HG03060 (cell line): ENCODE measurements at regions not wholly inside any gene's neighbourhood (a gene's known extent, or its start where the extent isn't known, plus 50 kb on each side); places are given as distances from the start of the nearest gene placed in this dataset.

Source experiments
- ATAC-seq: cut with Tn5 transposase; IDR thresholded peaks from one replicate; pipeline ENCODE4 v1.9.1; 2021; ENCODE audit warnings: low read depth, moderate number of reproducible peaks; ENCODE audit not compliant: unreplicated experiment

DNA sequence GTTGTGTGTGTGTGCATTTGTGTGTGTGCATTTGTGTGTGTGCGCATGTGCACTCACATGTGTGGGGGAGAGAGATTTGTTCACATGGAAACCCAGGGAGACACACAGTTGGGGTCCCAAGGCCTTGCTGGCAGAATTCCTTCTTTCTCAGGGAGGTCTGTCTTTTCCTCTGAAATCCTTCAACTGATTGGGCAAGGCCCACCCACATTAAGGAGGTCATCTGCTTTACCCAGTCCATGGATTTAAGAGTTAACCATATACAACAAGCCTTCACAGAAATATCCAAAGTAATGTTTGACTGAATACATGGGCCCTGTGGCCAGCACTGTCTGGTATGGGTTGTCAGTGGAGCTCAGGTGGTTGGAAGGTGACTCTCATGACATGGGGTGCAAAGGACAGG, 641.4 kb downstream of the BRD1 start:
- no peak for ATAC-seq

DNA sequence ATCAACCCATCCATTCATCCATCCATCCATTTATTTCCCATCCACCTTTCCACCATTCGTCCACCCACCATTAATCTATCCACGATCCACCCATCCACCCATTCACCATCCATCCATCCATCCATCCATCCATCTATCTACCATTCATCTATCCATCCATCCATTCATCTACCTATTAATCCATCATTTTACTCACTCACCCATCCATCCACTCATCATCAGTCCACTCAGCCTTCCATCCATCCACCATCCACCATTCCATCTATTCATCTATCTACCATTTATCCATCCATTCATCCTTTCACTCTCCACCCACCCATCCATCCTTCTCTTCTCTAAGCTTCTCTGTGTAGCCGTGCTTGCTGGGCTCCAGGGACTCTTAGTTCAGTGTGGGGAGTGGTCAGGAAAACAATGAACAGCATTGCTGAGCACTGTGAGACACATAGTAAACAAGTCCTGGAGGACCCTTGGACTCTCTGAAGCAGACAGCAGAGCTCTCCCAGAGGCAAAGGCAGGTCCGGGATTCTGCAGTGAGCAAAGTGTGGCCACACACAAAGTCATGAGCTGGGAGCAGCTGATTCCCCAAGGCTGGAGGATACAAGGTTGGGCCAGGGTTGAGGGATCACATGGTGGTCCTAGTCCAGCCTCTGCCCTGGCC, 642.2 kb downstream of the BRD1 start:
- ATAC-seq = no peak

- no peak for ATAC-seq
Measured at GRCh38 chr22:49184736-49185135, 642.9 kb downstream of the BRD1 start.

DNA sequence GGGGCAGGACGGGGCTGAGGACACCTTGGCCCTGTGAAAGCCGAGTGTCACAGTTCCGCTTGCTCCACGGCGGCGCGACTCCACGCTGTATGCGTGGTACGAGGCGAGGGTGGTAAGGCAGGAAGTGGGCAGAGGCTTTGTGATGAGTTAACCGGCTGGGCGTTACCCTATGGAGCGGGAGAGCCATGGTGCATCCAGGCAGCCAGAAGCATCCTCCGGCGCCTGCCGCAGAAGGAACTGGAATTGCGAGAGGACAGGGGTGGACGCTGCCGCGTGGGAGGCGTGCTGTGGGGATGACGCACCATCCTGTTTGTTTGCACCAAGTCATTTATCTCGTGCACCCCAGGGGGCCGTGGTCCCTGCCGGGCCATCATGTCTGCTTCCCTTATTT, 643.9 kb downstream of the BRD1 start:
- no peak for ATAC-seq

- no peak for ATAC-seq
Measured at GRCh38 chr22:49183208-49183825, 644.4 kb downstream of the BRD1 start.

- ATAC-seq = no peak
Measured at GRCh38 chr22:49182416-49182815, 645.3 kb downstream of the BRD1 start.

GRCh38 chr22:49181942-49182341, 645.7 kb downstream of the BRD1 start:
- no peak for ATAC-seq

DNA sequence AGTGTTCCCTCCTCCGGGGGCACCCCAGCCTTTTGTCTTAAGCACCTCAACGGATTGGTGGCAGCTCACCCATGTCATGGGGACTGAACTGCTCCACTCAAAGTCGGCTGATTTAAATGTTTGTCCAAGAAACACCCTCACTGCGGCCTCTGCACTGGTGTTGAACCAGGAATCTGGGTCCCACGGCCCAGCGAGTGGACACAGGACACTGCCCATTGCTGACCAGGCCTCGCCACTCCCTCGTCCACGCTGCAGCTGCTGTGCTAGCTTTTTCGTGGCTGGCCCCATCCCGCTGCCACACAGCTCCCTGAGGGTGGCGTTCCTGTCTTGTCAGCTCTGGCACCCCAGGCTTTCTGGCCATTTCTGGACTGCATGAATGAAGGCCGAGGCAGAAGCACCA, 646.2 kb downstream of the BRD1 start:
- ATAC-seq = no peak

GRCh38 chr22:49180683-49181024, 647.0 kb downstream of the BRD1 start:
- ATAC-seq = no peak

- no peak for ATAC-seq
Measured at GRCh38 chr22:49179886-49180682, 647.6 kb downstream of the BRD1 start.

GRCh38 chr22:49179175-49179574, 648.5 kb downstream of the BRD1 start:
- no peak for ATAC-seq

- no peak for ATAC-seq
Measured at GRCh38 chr22:49178246-49179005, 649.2 kb downstream of the BRD1 start.

DNA sequence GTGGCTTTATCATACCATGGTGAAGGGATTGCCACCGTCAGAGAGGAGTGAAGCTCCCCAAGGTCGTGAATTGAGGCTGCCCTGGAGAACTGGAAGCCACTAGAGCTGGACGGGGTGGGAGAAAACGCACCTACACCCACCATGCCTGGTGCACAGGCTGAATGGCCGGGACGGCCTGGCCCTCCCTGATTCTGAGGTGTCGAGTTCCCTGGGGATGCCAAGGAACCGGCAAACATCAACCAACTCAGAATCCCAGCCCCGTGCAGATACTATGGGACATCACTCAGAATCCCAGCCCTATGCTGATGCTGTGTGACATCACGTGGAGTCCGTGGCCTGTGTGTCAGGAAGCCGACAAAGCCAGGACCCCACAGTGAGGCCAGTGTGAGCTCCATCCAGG, 650.0 kb downstream of the BRD1 start:
- no peak for ATAC-seq

DNA sequence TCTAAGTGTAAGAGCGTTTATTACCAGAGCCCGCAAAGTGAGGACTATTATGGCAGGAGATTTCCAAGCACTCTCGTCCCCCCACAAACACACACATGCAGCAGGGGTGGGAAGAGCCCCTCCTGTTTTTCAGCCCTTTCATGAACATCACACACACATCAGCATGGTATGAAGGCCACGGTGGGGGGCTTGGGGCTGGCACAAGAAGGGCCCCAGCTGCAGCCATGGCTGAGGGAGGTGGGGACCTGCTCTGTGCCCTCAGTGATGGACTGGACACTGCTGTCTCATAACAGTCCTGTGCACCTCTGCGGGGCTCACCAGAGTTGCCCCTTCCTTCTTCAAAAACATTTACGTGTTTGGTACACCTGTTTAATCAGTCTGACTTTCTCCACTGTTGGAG, 650.7 kb downstream of the BRD1 start:
- ATAC-seq = no peak

- no peak for ATAC-seq
Measured at GRCh38 chr22:49170053-49170452, 657.6 kb downstream of the BRD1 start.

GRCh38 chr22:49169074-49169744, 658.5 kb downstream of the BRD1 start:
- ATAC-seq = no peak

- ATAC-seq = no peak
Measured at GRCh38 chr22:49168219-49168813, 659.4 kb downstream of the BRD1 start.

DNA sequence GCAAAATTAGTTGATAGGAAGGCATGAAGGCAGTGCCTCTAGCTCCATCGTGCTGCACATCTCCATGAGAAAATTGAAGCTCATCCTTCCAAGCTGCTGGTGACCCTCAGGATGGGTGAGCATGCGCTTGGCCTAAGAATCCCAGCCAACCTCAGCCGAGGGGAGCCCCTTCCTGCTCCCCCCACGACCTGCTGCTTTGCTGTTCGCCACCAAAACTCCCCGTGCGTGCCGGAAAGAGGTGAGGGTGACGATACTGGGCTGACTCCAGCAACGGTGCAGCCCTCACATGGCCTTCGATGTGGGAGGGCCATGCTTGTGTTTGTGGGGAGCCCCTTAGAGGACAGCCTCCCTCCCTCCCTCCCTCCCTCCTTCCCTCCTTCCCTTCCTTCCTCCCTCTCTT, 660.9 kb downstream of the BRD1 start:
- no peak for ATAC-seq

GRCh38 chr22:49166211-49166610, 661.5 kb downstream of the BRD1 start:
- no peak for ATAC-seq

DNA sequence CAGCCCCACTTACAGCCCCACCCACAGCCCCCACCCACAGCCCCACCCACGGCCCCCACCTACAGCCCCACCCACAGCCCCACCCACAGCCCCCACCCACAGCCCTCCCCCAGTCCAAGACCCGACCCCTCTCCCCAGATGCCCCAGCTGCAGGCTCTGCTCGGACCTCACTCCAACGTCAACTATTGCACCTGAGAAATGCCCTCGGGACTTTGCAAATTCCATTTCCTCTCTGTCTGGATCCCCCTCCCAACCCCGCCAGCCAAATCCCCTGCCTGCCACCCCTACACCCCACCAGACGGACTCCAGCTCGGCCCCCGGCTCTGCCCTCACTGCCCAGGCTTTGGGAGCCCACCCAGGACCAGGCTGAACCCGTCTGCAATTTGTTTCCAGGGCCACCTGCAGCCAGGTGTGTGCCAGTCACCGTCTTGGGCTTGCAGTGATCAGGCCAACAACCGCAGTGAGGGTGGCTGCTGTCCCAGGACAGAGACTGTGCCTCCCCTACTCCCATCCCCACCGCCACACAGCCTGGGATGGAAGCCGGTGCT, 662.8 kb downstream of the BRD1 start:
- no peak for ATAC-seq
